ENCODE measurements at regions not wholly inside any gene's neighbourhood (a gene's known extent, or its start where the extent isn't known, plus 50 kb on each side); places are given as distances from the start of the nearest gene placed in this dataset.
"Not testable (repeated sequence)": the region's sequence is repeated elsewhere in the genome, so short reads cannot be mapped to it uniquely, and the experiment has no call there.

DNA sequence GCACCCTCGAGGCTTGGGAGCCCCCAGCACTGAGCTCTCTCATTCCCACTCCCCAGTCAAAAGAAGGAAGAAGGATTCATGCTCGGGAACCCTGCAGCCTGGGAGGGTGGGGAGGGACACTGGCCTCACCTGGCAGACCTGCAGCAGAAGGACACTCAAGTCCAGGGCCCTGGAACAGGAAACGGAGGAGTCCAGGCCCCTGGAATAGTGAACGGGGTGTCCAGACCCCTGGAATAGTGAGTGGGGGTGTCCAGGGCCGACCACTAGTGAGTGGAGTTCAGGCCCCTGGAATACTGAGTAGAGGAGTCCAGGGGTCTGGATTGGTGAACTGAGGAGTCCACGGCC is 292.5 kb downstream of the NDUFA10 start:
- no peak overlapping the region for H3K27ac ChIP-seq

DNA sequence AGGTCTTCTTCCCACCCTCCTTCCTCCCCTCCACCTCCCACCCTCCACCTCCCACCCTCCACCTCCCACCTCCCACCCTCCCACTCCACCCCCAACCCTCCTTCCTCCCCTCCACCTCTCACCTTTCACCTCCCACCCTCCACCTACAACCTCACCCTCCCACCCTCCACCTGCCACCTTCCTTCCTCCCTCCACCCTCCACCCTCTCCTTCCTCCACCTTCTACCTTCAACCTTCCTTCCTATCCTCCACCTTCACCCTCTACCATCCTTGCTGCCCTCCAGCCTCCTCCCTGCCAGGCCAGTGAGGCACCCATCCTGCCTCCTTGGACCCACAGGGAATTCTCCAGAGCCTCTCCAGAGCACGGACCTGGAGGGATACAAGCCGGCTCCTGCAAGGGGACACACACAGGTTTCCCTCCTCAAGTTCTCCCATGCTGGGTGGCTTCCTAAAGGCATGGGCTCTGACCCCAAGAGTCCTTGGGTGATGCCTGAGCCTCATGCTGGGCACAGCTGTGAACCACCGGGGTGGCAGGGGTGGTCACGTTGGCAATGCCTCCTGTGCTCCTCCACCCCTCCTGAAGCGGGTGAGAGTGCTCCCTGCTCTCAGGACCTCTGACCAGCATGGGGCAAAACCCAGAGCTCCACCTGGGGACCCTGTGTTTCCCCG is 293.0 kb downstream of the NDUFA10 start:
- H3K36me3 ChIP-seq, result no peaks in the 10 kb centered on the region
- H3K27ac ChIP-seq, result no peak overlapping the region
- no peak for DNase-seq (ENCODE audit: low spot score)
- H3K9me3 ChIP-seq, result no peaks in the 10 kb centered on the region
- intact Hi-C loops (cut with DNase I), result no loop called here
- 94% methylated on average over 6 of the region's 6 CpGs for WGBS
- no peak overlapping the region for H3K4me3 ChIP-seq
- TF ChIP-seq, protein P1, sequence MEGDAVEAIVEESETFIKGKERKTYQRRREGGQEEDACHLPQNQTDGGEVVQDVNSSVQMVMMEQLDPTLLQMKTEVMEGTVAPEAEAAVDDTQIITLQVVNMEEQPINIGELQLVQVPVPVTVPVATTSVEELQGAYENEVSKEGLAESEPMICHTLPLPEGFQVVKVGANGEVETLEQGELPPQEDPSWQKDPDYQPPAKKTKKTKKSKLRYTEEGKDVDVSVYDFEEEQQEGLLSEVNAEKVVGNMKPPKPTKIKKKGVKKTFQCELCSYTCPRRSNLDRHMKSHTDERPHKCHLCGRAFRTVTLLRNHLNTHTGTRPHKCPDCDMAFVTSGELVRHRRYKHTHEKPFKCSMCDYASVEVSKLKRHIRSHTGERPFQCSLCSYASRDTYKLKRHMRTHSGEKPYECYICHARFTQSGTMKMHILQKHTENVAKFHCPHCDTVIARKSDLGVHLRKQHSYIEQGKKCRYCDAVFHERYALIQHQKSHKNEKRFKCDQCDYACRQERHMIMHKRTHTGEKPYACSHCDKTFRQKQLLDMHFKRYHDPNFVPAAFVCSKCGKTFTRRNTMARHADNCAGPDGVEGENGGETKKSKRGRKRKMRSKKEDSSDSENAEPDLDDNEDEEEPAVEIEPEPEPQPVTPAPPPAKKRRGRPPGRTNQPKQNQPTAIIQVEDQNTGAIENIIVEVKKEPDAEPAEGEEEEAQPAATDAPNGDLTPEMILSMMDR (IDR thresholded peaks at IDR 0.05), result no peak
- no peak for TF ChIP-seq POLR2A (IDR thresholded peaks at IDR 0.05)
- TF ChIP-seq POLR2AphosphoS5 (IDR thresholded peaks at IDR 0.05), result no peak
- H3K27me3 ChIP-seq (replicated peaks; ENCODE audit: insufficient read depth), result no peaks in the 10 kb centered on the region
- no peaks in the 10 kb centered on the region for H3K4me1 ChIP-seq (replicated peaks)

More for the DNA sequence above, 292.5 kb downstream of the NDUFA10 start:
- TF ChIP-seq, protein P1 (IDR thresholded peaks at IDR 0.05), result no peak
- TF ChIP-seq POLR2A (IDR thresholded peaks at IDR 0.05) (no peak), POLR2AphosphoS5 (IDR thresholded peaks at IDR 0.05) (no peak)
- Histone ChIP-seq H3K27me3 (replicated peaks; ENCODE audit: insufficient read depth) (no peaks in the 10 kb centered on the region), H3K36me3 (no peaks in the 10 kb centered on the region), H3K4me3 (no peak overlapping the region), H3K9me3 (no peaks in the 10 kb centered on the region), H3K4me1 (replicated peaks) (no peaks in the 10 kb centered on the region)
- WGBS, result 84% methylated on average over 6 of the region's 6 CpGs
- DNase-seq (ENCODE audit: low spot score), result no peak
- intact Hi-C loops (cut with DNase I), result no loop called here

DNA sequence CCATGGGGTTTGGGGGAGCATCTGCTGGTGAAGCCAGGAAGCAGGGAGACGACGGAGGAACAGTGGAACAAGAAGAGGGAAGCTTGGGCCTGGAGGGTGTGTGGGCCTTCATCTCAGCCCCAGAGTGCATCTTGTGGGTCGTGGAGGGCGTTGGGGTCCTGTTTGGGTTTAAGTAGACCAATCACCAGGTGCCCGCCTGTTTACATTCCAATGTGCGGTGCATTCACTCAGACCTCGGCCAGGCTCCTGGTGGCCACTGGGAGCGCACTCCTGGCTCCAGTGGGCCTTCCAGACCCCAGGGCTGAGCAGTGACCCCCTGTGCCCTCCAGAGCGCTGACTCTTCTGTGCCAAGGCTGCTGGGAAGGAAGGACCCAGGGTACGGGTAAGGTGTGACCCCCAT is 293.7 kb downstream of the NDUFA10 start:
- no peaks in the 10 kb centered on the region for H3K9me3 ChIP-seq
- intact Hi-C loops (cut with DNase I), result no loop called here
- H3K4me3 ChIP-seq, result no peak overlapping the region
- WGBS, result 86% methylated on average over 10 of the region's 10 CpGs
- no peaks in the 10 kb centered on the region for H3K27me3 ChIP-seq (replicated peaks; ENCODE audit: insufficient read depth)
- no peaks in the 10 kb centered on the region for H3K4me1 ChIP-seq (replicated peaks)
- H3K27ac ChIP-seq, result no peak overlapping the region
- TF ChIP-seq, protein P1 (IDR thresholded peaks at IDR 0.05), result no peak
- TF ChIP-seq POLR2AphosphoS5 (IDR thresholded peaks at IDR 0.05) (no peak), POLR2A (IDR thresholded peaks at IDR 0.05) (no peak)
- no peaks in the 10 kb centered on the region for H3K36me3 ChIP-seq
- DNase-seq (ENCODE audit: low spot score), result no peak

DNA sequence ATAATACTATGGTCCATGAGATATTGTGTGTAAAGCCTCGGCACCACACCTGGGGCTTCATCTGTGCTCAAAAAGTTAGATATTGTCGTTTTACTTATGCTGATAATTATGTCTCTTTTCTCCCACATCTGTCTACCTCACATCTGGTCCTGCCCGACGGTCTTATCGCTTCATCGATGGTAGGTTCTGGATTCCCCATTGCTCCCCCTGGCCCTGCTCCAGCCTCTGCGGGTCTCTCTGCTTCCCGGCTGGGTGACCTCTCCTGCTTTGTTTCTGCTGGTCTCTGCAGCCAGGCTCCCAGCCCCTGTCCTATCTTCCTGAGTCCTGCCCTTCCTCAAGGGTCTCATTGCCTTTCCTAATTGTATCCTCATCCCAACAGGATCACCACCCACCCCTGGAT is 294.2 kb downstream of the NDUFA10 start:
- Histone ChIP-seq H3K9me3 (no peaks in the 10 kb centered on the region), H3K27ac (no peak overlapping the region), H3K4me1 (replicated peaks) (no peaks in the 10 kb centered on the region), H3K27me3 (replicated peaks; ENCODE audit: insufficient read depth) (no peaks in the 10 kb centered on the region), H3K36me3 (no peaks in the 10 kb centered on the region), H3K4me3 (no peak overlapping the region)
- TF ChIP-seq POLR2AphosphoS5 (IDR thresholded peaks at IDR 0.05) (no peak), POLR2A (IDR thresholded peaks at IDR 0.05) (no peak)
- TF ChIP-seq, protein P1 (IDR thresholded peaks at IDR 0.05), result no peak
- 81% methylated on average over 8 of the region's 8 CpGs for WGBS
- DNase-seq (ENCODE audit: low spot score), result no peak
- intact Hi-C loops (cut with DNase I), result no loop called here

DNA sequence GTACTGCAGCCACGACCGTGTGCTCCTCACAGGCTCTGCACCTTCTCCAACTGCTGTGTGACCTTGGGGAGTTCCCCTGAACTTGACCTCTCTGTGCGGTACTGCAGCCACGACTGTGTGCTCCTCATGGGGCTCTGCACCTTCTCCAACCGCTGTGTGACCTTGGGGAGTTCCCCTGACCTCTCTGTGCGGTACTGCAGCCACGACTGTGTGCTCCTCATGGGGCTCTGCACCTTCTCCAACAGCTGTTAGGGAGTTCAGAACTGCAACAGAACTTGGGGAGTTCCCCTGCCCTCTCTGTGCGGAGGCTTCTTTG is 294.6 kb downstream of the NDUFA10 start:
- DNase-seq (ENCODE audit: low spot score), result not testable (repeated sequence)

More for the DNA sequence above, 294.6 kb downstream of the NDUFA10 start:
- intact Hi-C loops (cut with DNase I); H3K4me1 ChIP-seq (replicated peaks); H3K9me3 ChIP-seq; H3K36me3 ChIP-seq; H3K4me3 ChIP-seq; H3K27ac ChIP-seq; H3K27me3 ChIP-seq (replicated peaks; ENCODE audit: insufficient read depth): not testable (repeated sequence)
- WGBS, result 90% methylated on average over 8 of the region's 8 CpGs
